Stimulated activated effector memory CD8-positive, alpha-beta T cell treated with anti-CD3 and anti-CD28 coated beads, Interleukin-12 subunit alpha, Interleukin-12 subunit beta, amount 100 ng/mL, for 72 hours (primary cell): ENCODE measurements at regions not wholly inside any gene's neighbourhood (a gene's known extent, or its start where the extent isn't known, plus 50 kb on each side); places are given as distances from the start of the nearest gene placed in this dataset.
"Not testable (repeated sequence)": the region's sequence is repeated elsewhere in the genome, so short reads cannot be mapped to it uniquely, and the experiment has no call there.

Source experiments
- ATAC-seq: fragments of 150-1000 bp; cut with Tn5 transposase; 2 replicates; pipeline ENCODE4 v1.10.0; 2021
- DNase-seq, 2 donors: peaks; one replicate each; pipeline ENCODE4 v3.0.0; 2021 to 2022; ENCODE audit warnings: low spot score in 2 of 2
- H3K27ac Mint-ChIP-seq: one replicate; pipeline ENCODE4 v1.8.0; 2022; ENCODE audit warnings: mild to moderate bottlenecking, mixed read lengths
- H3K36me3 Mint-ChIP-seq: one replicate; pipeline ENCODE4 v1.8.0; 2022; ENCODE audit warnings: mild to moderate bottlenecking, mixed read lengths
- H3K4me1 Mint-ChIP-seq: one replicate; pipeline ENCODE4 v1.8.0; 2022; ENCODE audit warnings: mixed read lengths
- H3K4me3 Mint-ChIP-seq: one replicate; pipeline ENCODE4 v1.8.0; 2022; ENCODE audit warnings: mild to moderate bottlenecking, mixed read lengths
- H3K9me3 Mint-ChIP-seq: one replicate; pipeline ENCODE4 v1.8.0; 2022; ENCODE audit warnings: mixed read lengths

DNA sequence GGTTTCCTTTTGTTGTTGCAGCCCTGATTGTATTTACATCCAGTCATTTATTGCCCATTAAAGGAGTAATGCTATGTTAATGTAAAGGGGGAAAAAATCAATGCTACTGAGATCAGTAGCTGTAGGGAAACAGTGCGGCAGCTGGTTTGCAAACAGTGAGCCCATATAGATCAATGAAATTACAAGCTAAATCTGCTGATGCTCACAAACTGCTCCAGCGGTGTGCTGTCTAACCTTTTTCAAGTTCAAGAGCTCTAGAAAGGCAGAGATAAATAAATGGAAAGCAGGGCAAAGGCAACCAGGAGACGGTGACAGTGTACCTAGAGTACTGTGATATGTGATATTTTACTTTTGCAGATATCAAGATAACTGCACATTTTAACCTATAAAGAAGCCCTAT is 449.0 kb upstream of the MMS22L start:
- Mint-ChIP-seq H3K4me3 (no peak overlapping the region), H3K36me3 (no peaks in the 10 kb centered on the region), H3K4me1 (no peaks in the 10 kb centered on the region), H3K27ac (no peak overlapping the region), H3K9me3 (peaks cover 6% of the 10 kb centered on the region)
- no peak for DNase-seq
- ATAC-seq: no peak

DNA sequence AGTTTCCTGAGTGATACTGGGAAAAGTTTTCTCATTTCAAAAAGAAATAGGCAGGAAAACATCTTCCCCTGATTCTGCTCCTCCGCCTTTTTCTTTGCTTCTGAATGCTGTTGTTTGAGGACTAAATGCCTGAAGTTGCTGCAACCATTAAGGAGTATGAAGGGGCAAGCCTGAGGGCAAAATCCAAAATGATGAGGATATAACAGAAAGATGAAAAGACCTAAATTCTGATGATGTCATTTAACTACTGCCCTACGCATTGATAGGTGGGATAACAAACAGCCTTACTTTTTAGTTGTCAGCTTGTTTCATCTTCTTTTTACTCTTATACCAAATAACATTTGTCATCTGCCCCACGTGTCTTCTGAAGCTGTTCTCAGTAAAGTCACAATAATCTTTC is 474.6 kb upstream of the MMS22L start:
- no peaks in the 10 kb centered on the region for H3K36me3 Mint-ChIP-seq
- no peaks in the 10 kb centered on the region for H3K4me1 Mint-ChIP-seq
- peaks cover 11% of the 10 kb centered on the region for H3K9me3 Mint-ChIP-seq
- ATAC-seq: no peak
- no peak overlapping the region for H3K27ac Mint-ChIP-seq
- DNase-seq: no peak
- H3K4me3 Mint-ChIP-seq: no peak overlapping the region

DNA sequence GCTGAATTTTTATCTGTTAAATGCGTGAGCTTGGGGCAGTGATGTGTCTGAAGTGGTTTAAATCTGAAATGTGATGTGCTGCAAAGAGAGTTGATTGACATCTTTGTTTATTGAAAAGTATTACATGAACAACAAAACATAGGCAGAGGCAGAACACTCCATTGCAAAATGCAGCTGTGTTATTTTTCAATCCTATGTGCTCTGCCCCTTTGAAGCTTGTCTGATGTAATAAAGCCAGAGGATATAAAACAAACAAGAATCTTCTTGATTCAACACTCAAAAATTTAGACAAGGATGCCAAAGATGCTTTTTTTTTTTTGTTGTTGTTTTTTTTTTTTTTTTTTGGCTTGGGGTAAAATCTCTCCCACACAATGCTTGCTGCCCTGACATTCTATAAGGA is 482.4 kb upstream of the MMS22L start:
- H3K4me3 Mint-ChIP-seq: no peak overlapping the region
- no peaks in the 10 kb centered on the region for H3K4me1 Mint-ChIP-seq
- DNase-seq (no peak), ATAC-seq (no peak)
- no peak overlapping the region for H3K27ac Mint-ChIP-seq
- no peaks in the 10 kb centered on the region for H3K36me3 Mint-ChIP-seq
- H3K9me3 Mint-ChIP-seq: peaks cover 6% of the 10 kb centered on the region

DNA sequence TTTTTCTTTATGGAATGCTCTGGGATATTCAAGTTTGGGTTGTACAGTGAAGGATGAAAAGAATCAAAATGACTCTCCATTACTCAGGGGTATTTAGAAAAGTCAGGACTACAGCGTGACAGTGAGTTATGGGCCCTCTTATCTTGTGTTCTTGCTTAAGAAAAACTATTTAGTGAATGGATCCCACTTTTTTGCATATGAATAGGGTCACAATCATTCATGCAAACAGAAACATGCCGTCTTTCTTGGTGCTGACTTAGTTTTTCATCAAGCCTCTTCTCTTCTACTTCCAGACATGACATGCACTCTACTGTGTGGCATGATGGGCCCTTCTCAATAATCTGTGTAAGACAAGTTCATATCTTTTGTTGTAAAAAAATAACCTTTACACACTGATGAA is 488.4 kb upstream of the MMS22L start:
- no peak overlapping the region for H3K4me3 Mint-ChIP-seq
- ATAC-seq: no peak

GRCh38 chr6:97775012-97775411 is 492.0 kb upstream of the MMS22L start:
- ATAC-seq (peak; percentile 36), DNase-seq (no peak)
- H3K27ac Mint-ChIP-seq: no peak overlapping the region
- H3K4me3 Mint-ChIP-seq: no peak overlapping the region
- no peaks in the 10 kb centered on the region for H3K4me1 Mint-ChIP-seq
- peaks cover 16% of the 10 kb centered on the region for H3K9me3 Mint-ChIP-seq
- H3K36me3 Mint-ChIP-seq: no peaks in the 10 kb centered on the region

More for the DNA sequence above, 488.4 kb upstream of the MMS22L start:
- peaks cover 12% of the 10 kb centered on the region for H3K9me3 Mint-ChIP-seq
- H3K36me3 Mint-ChIP-seq: no peaks in the 10 kb centered on the region
- H3K4me1 Mint-ChIP-seq: no peaks in the 10 kb centered on the region
- DNase-seq: no peak
- H3K27ac Mint-ChIP-seq: no peak overlapping the region

DNA sequence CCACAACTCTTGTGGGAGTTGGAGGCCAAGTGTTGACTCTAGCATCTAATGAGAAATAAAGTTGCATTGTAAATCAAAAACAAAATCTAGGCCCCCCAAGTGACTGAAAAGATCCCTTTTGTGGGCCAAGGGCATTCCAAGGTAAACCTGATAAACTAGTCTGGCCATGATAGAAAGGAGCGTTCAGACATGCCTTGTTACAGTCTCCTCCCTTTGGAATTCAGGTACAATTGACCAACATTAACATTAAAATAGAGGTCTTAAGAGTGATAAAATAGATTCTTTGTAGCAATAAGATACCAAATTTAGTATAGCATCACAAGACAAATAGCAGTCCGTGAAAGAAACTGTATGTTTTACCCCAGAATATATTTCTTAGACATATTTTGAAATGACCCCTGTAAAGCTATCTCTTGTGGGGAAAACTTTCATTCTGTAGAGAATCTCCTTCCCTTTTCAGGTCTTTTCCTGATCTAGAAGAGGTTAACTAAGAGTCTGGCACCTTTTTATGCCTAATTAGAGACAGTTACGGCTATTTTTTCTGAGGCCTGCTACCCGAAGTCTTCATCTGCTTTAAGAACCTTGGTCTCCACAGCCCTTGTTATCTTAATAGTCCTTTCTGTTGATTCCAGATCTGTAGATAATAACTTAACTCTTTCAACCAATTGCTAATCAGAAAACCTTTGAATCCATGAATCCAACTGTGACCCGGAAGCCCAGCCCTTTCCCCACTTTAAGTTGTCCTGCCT is 495.4 kb upstream of the MMS22L start:
- H3K4me1 Mint-ChIP-seq: no peaks in the 10 kb centered on the region
- no peaks in the 10 kb centered on the region for H3K36me3 Mint-ChIP-seq
- no peak overlapping the region for H3K4me3 Mint-ChIP-seq
- DNase-seq: no peak
- no peak for ATAC-seq
- H3K9me3 Mint-ChIP-seq: peaks cover 13% of the 10 kb centered on the region
- H3K27ac Mint-ChIP-seq: no peak overlapping the region

DNA sequence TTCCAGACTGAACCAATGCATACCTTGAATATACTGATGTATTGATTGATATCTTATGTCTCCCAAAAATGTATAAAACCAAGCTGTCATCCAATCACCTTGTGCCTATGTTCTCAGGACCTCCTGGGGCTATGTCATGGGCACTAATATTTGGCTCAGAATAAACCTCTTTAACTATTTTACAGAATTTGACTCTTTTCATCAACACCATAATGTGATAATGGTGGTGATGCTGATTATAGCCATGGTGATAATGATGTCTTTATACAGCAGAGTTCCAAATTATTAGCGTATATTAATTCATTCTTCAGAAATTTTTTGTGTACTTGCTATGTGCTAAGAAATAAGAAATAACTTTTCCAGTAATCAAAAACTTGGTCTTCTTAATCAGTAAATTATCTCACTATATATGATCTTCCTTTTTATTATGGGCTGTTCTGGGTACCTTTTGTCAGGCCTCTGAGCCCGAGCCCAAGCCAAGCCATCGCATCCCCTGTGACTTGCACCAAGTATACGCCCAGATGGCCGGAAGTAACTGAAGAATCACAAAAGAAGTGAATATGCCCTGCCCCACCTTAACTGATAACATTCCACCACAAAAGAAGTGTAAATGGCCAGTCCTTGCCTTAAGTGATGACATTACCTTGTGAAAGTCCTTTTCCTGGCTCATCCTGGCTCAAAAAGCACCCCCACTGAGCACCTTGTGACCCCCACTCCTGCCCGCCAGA is 496.2 kb upstream of the MMS22L start:
- H3K9me3 Mint-ChIP-seq: peaks cover 11% of the 10 kb centered on the region
- H3K4me3 Mint-ChIP-seq, H3K36me3 Mint-ChIP-seq, DNase-seq, H3K4me1 Mint-ChIP-seq, ATAC-seq, H3K27ac Mint-ChIP-seq: not testable (repeated sequence)

DNA sequence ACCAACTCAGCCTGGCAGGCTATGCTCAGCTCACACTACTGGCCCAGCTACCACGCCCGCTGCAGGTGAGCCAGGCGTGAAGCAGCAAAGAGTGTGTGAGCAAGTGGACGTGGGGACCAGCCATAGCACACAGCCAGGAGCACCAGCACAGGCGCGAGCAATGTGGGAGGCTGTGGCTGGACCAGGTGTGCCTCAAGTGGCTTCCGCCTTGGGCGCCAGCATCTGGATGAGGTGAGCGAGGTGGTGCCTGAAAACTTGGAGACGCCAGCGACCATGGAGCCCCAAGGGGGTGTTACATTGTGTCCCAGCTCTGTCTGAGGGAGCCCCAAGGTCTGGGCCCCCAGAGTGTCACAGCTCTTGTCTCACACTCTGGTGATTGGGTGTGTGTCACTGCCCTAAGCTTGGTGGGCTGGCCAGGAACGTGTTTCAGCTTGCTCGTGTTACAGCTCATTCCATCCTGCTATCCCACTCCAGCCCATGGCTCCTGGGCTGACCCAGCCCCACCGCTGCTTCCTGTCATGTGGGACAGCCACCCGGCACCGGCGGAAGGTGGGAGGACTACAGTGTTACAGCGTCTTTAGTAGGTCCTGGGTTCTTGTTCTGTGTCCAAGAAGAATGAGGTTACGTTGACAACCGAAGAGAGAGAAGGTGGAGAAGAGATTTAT is 508.0 kb upstream of the MMS22L start:
- ATAC-seq: peak; percentile 11
- Mint-ChIP-seq H3K4me1 (no peaks in the 10 kb centered on the region), H3K4me3 (no peak overlapping the region), H3K36me3 (no peaks in the 10 kb centered on the region), H3K27ac (no peak overlapping the region), H3K9me3 (peaks cover 8% of the 10 kb centered on the region)
- DNase-seq: no peak

DNA sequence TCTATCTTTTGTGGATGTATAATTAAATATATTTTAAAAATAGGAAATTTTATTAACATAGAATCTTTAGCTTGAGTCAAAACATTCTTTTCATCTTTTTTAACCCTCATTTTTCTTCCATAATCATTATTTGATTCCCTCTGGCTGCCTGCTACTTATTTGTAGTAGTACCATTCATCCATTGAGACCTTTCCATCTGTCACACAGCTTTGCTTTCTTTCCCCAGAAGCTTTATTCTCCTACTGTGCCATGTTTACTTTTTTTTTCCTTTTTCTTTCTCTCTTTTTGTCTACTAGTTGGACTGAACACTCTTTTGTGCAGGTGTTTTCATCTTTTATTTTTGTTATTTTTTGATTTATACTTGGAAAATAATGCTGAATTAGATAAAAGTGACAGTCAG is 522.6 kb upstream of the MMS22L start:
- Mint-ChIP-seq H3K27ac (no peak overlapping the region), H3K4me1 (no peaks in the 10 kb centered on the region), H3K9me3 (peaks cover 9% of the 10 kb centered on the region), H3K36me3 (no peaks in the 10 kb centered on the region), H3K4me3 (no peak overlapping the region)
- ATAC-seq (no peak), DNase-seq (no peak)

DNA sequence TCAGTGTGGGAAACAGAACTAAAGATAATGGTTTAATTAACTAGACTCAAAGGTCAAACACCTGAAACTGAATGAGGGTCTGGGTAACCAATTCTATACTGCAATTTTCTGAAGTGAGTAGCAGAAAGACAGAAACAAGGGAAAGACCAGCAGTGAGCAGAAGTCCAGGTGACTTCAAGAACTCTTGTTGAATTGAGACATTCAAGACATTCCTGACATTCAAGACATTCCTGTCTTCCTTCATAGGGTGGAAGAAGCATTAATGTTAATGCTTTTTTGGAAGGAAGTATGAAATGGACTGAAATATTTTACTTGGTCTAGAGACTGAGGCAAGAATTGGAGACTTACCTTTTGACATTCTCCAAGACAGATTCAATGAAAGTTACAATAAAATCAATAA is 529.9 kb upstream of the MMS22L start:
- Mint-ChIP-seq H3K9me3 (peaks cover 4% of the 10 kb centered on the region), H3K27ac (no peak overlapping the region), H3K36me3 (no peaks in the 10 kb centered on the region), H3K4me3 (no peak overlapping the region), H3K4me1 (no peaks in the 10 kb centered on the region)
- DNase-seq: no peak
- no peak for ATAC-seq

GRCh38 chr6:97813889-97814567 is 531.0 kb upstream of the MMS22L start:
- ATAC-seq (no peak), DNase-seq (no peak)
- no peaks in the 10 kb centered on the region for H3K9me3 Mint-ChIP-seq
- H3K4me1 Mint-ChIP-seq: no peaks in the 10 kb centered on the region
- no peaks in the 10 kb centered on the region for H3K36me3 Mint-ChIP-seq
- H3K27ac Mint-ChIP-seq: no peak overlapping the region
- no peak overlapping the region for H3K4me3 Mint-ChIP-seq

GRCh38 chr6:97815301-97815812 is 532.3 kb upstream of the MMS22L start:
- DNase-seq (no peak), ATAC-seq (no peak)
- no peaks in the 10 kb centered on the region for H3K36me3 Mint-ChIP-seq
- H3K4me1 Mint-ChIP-seq: no peaks in the 10 kb centered on the region
- H3K9me3 Mint-ChIP-seq: peaks cover 3% of the 10 kb centered on the region
- no peak overlapping the region for H3K4me3 Mint-ChIP-seq
- H3K27ac Mint-ChIP-seq: no peak overlapping the region

GRCh38 chr6:97816526-97816925 is 533.5 kb upstream of the MMS22L start:
- DNase-seq: no peak

DNA sequence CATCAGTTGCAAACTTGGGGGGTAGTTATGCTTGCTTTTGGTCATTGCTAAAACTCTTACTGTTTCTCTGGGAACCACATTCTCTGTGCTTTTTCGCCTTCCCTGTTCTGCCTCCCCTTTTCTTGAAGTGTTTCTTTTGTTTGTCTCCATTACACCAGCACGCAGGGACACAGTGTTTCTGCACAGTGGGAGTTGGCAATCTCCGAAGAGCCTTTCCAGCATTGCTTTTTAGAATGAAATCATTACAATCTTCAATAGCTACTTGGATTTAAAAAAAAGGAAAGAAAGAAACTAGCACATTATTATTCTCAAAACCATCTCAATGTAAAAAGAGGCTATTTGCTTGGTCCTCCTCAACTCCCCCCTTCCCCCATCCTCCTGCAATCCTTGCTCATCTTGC is 536.7 kb upstream of the MMS22L start:
- Mint-ChIP-seq H3K4me1 (no peaks in the 10 kb centered on the region), H3K4me3 (no peak overlapping the region), H3K36me3 (no peaks in the 10 kb centered on the region), H3K9me3 (peaks cover 11% of the 10 kb centered on the region), H3K27ac (no peak overlapping the region)
- DNase-seq (no peak), ATAC-seq (no peak)

More at GRCh38 chr6:97816526-97816925, 533.5 kb upstream of the MMS22L start:
- Mint-ChIP-seq H3K36me3 (no peaks in the 10 kb centered on the region), H3K9me3 (peaks cover 7% of the 10 kb centered on the region), H3K4me3 (no peak overlapping the region), H3K4me1 (no peaks in the 10 kb centered on the region), H3K27ac (no peak overlapping the region)
- ATAC-seq: no peak

DNA sequence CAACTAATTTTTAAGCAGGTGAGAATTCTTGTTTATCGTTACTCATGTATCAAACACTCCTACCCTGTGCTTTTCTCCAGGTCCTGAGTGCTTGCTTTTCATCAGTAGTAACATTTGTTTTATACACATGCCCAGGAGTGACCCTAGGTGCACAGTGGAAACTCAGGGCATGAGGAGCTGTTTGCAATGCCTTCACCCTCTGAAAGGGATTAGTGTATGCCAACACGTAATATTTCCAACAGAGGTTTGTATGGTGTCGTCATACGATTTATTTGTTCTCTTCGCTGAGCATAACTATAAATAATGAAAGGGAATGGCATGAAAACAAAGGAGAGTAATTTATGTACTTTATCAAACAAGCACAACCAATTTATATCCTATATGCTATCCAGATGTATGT is 537.4 kb upstream of the MMS22L start:
- Mint-ChIP-seq H3K4me1 (no peaks in the 10 kb centered on the region), H3K4me3 (no peak overlapping the region)

More for the DNA sequence above, 537.4 kb upstream of the MMS22L start:
- DNase-seq (no peak), ATAC-seq (no peak)
- Mint-ChIP-seq H3K27ac (no peak overlapping the region), H3K9me3 (peaks cover 14% of the 10 kb centered on the region), H3K36me3 (no peaks in the 10 kb centered on the region)
